HTR-8/SVneo (cell line): ENCODE measurements at regions not wholly inside any gene's neighbourhood (a gene's known extent, or its start where the extent isn't known, plus 50 kb on each side); places are given as distances from the start of the nearest gene placed in this dataset.

Experiments
- DNase-seq: peaks from one replicate; pipeline ENCODE4 v3.0.0; 2011; ENCODE audit warnings: low spot score, mixed read lengths; ENCODE audit not compliant: insufficient read length
- FAIRE-seq: peaks from 2 replicates; lab custom pipeline; 2011; peaks lifted over from hg19 to GRCh38; lab: Jason Lieb, UNC

DNA sequence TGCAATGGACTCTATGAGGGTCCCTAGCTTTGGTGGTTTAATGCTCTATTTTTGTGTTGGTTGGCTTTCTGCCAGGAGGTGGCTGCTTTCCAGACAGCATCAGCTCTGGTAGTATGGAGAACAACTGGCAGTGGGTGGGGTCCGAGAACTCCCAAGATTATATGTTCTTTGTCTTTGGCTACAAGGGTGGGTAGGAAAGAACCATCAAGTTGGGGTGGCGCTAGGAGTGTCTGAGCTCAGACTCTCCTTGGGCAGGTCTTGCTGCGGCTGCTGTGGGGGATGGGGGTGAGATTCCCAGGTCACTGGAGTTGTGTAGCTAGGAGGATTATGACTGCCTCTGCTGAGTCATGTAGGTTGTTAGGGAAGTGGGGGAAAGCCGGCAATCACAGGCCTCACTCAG lies 976.1 kb upstream of the GYPC start:
- DNase-seq (no peak), FAIRE-seq (no peak)

DNA sequence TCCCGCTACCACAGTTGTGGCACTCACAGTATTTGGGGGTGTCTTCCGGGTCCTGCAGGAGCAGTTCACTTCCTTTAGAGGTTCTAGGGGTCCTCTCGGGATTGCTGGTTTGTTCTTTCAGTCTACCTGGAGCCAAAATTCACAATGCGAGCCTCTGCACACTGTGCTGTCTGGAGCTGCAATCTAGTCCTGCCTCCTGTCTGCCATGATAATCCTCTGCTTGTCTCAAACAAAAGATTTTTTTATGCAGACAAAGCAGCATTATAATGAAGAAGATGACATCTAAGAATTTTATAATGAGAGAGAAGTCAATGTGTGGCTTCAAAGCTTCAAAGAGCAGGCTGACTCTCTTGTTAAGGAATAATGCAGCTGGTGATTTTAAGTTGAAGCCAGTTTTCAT lies 975.1 kb upstream of the GYPC start:
- FAIRE-seq (no peak), DNase-seq (no peak)

DNA sequence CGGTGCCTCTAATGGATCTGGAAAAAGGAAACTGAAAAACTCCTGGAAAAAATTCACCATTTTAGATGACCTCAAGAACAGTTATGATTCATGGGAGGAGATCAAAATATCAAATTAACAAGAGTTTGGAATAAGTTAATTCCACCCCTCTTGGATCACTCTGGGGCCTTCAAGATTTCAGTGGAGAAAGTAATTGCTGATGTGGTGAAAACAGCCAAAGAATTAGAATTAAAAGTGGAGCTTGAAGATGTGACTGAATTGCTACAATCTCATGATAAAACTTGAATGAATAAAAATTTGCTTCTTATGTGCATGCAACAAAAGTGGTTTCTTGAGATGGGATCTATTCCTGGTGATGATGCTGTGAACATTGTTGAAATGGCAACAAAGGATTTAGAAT lies 974.4 kb upstream of the GYPC start:
- FAIRE-seq (no peak), DNase-seq (no peak)

DNA sequence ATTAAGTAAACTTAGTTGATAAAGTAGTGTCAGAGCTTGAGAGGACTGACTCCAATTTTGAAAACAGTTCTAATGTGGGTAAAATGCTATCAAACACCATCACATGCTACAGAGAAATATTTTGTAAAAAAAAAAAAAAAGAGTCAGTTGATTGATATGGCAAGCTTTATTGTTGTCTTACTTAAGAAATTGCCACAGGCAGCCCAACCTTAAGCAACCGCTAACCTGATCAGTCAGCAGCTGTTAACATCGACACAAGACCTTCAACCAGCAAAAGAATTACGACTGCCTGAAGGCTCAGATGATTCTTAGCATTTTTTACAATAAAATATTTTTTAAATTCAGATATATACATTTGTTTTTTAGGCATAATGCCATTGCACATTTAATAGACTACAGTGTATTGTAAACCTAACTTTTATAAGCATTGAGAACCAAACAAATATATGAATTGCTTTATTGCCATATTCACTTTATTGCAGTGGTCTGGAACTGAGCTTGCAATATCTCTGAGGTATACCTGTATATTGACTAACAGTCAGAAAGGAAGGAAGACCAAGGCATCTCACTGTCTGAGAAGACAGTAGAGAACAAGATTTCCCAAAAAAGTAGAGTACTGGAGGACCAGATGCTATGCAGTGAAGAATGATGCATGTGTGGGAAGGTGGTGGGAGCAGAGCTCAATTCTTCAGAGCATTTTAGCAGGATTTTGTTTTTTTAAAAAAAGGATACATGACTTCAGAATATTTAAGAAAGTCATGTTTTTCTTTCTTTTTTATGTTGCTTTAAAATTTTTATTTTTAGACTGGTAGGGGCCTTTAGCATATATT lies 973.8 kb upstream of the GYPC start:
- FAIRE-seq, result no peak
- DNase-seq, result no peak

DNA sequence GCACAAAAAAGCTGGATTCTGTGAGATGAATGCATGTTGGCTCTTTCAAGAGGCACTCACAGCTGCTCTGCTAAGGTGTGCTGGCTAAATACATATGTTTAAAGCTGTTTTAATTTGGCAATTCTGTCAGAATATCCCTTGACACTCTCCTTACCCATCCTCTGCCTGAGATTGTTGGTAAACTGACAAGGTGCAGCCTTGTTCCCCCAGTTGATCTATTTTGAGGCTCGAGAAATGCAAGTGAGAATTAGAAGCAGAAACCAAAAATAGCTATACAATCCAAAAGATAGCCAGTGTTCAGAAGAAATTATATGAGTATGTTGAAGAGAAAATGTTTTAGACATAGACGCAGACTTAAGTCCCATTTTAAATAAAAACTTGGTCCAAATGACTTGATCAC lies 971.7 kb upstream of the GYPC start:
- no peak for DNase-seq
- FAIRE-seq, result no peak

DNA sequence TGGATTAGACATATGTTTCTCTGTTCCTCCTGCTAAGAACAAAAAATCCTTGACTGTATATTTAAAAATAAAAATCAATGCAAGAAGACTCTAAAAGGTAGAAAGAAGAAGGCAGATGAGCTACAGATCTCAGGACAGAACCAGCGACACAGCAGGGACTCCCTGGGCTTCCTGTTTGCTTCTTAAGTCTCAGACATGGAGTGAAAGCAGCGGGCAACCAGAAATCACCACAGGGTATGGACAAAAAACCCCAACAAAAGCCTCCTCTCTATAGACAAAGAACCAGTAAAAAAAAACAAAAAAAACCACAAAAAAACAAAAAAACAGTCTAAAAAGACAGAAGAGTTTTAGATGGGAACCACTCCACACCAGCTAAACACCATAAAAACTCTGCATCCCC lies 971.0 kb upstream of the GYPC start:
- DNase-seq (no peak), FAIRE-seq (no peak)

DNA sequence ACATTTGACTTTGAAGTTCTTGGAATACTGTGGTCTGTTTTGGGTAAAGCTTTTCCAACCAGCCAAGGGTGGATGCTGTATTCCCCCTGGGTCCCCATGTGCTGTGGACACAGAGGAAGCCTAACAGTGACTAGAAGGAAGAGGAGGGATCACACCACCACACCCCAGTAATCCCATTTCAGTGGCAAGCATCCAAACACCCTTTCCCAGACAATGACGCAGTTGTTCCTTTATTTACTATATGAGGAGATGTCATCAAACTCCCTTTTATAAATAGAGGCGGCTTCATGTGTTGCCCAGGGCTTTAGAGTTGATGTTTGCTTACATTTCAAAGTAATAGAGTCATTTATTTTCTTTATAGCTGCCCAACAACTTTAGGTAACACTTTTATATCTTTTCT lies 959.4 kb upstream of the GYPC start:
- DNase-seq (no peak), FAIRE-seq (no peak)

DNA sequence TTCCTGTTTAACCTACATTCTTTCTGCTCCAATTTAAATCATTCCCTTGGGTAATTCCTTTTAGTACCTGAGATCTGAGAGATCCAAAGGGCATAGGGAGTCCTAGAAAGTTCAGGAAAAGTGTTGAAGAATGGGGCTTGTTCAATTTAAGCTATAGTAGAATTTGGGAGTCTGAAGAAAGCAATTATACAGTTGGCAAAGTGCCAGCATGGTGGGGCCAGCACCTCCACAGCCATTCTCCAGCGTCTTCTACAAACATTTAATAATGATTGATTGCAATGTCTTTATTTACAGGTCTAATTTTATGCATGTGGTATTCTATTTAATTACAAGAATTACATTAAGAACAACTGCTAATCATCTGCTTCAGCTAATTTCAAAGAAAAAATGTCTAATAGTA lies 957.7 kb upstream of the GYPC start:
- no peak for DNase-seq
- FAIRE-seq, result no peak

DNA sequence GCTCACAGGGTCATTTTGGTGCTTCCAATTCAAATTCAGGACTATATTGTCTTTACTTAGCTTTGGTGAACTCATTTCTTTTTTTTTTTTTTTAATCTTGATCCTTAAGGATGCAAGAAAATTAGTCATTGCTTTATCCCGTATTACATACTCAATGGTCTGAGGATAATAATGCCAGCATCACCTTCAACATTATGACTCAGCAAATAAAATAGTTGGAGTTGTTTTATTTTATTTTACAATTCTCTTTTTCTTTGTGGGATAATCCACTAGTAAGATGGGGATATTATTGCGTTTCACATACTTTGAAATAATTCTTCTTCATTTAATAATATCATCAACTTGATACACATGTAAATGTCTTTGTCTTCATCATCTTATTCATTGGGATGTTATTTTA lies 954.9 kb upstream of the GYPC start:
- FAIRE-seq, result no peak
- no peak for DNase-seq

DNA sequence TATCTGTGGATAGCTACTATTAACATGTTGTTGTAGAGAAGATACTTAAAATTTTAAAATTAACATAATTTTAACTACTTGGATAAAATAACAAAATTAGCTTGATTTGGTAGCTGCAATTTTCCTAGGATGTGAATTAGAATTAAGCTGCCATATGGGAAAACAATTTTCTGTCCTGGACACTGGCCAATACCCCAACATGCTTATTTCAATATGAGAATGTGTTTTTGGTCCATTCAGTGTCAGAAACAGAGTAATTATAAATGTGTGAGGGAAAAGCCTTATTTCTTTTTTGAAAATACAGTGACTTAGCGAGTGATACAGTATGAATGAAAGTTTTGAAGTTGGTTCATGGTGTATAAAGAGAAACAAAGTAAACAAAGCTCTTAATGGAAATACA lies 948.3 kb upstream of the GYPC start:
- no peak for DNase-seq
- FAIRE-seq, result no peak

DNA sequence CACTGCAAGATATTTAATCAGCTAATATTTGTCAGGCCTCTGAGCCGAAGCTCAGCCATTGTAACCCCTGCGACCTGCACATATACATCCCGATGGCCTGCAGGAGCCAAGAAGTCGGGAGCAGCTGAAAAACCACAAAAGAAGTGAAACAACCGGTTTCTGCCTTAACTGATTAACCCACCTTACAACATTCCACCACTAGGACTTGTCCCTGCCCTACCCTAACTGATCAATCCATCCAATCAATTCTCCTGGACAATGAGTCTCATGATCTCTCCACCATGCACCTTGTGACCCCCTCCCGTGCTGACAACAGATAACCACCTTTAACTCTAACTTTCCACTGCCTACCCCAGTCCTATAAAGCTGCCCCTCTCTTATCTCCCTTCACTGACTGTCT lies 945.4 kb upstream of the GYPC start:
- FAIRE-seq, result no peak
- no peak for DNase-seq

DNA sequence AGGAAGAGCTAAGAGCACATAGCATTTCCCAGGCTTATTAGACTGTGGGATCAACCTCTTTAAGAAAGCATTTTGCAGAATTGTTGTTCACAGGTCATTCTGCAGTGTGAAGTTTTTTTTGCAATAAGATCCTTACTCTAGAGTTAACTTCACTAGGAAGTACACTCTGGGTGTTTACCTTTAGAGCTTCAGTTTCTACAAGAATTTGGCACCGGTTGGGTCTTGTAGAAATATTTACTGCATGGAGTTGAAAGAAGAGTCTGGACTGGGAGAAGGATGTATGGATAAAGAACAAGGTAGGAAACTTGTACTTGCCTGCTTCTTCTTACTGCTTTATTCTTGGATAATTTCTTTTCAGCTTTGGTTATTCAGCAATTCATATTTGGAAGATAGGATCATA lies 944.9 kb upstream of the GYPC start:
- FAIRE-seq (no peak), DNase-seq (no peak)

DNA sequence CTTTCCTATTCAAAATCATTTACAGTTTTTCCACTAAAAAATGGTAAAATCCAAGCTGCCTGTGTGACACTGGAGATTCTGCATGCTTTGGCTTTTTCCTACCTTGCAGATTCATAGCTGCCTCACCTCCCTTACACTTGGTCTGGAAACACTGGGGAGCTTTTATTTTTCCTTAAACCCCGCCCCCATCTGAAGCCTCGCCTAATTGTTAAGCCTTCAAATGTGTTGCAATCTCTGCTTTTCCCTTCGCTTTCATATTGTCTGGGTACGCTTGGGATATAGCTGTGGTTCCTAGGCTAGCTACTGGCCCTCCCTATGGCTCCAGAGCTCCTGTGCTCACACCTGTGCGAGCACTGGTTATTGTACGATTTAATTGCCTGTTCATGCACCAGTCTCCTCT lies 942.4 kb upstream of the GYPC start:
- FAIRE-seq, result no peak
- no peak for DNase-seq

DNA sequence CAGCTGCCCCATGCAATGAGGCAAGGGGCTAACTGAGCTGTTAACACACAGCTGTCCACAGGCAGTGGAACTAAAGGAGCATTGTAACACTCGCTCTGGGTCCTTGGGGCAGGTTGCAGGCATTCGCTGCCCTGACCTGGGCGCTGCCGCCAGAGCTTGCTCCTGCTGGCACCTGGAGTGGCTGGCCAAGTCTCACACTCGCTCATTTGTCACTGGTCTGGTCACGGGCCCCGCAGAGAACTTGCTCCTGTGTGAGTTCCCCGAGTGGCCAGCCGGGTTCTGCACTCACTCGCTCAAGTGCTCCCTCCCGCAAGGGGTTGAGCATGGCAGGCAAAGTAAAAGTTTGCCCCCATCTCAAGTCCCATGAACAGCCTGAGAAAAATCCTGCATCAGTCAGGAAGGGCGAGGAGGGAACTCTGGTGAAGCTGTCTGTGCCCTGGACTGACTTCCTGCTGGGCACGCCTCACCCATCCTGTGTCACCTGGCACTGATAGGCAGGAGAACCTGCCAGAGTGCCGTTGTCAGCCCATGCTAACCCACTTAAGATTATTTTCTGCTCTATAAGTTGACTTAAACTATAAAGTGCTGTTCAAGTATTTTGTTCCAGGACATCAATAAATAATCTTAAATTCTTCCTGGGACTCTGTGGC lies 934.8 kb upstream of the GYPC start:
- DNase-seq (no peak), FAIRE-seq (no peak)

DNA sequence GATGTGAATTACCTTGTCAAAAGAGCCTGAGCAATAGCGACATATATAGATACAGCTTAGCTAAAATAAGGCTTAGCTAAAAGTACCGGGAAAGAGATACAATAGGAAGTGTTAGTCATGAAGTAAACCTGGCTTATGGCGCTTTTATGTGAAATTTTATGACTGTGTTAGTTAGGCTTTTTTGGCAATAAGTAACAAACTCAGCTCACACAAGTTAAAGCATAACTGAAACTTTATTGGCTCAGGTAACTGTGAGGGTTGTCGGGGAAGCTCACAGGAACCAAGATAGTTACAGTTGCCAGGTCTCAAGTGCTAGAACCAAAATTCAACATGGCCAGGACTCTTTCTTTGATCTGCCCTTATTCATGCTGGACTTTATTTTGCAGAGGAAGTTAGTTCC lies 925.0 kb upstream of the GYPC start:
- FAIRE-seq (no peak), DNase-seq (no peak)

DNA sequence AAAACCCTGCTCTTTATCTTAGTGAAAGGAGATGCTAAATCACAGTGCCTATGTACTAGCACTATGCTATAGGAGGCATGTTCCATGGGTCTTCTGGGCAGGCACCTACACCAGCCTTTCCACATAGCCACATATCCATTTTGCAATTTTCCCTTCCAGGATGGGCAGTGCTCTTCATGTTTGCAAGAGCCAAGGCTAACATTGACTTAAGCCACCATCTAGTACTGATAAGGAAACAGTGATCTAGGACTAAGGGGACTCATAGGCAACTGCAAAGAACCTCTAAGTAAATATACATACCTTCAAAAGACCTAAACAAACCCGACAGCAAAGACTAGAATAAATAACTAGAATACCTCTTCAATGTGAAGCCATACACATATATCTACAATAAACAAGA lies 919.7 kb upstream of the GYPC start:
- DNase-seq, result no peak
- no peak for FAIRE-seq

DNA sequence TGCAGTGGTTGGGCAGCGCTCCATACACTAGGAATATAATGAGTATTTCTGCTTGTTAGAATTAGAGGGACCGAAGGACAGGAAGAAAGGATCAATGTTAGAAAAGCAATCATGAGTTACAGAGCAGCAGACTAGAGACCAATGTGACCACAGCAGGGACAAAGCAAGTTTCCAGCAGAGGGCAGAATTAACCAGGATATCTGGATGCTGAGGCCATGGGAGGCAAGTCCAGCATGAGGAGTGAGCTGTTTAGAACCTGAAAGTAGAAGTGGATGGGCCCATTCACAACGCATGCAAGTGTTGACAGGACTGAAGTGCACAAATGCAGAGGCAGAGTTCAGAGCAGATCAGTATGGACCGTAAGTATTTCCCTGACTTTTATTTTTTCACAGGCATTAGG lies 910.4 kb upstream of the GYPC start:
- no peak for FAIRE-seq
- DNase-seq, result no peak

DNA sequence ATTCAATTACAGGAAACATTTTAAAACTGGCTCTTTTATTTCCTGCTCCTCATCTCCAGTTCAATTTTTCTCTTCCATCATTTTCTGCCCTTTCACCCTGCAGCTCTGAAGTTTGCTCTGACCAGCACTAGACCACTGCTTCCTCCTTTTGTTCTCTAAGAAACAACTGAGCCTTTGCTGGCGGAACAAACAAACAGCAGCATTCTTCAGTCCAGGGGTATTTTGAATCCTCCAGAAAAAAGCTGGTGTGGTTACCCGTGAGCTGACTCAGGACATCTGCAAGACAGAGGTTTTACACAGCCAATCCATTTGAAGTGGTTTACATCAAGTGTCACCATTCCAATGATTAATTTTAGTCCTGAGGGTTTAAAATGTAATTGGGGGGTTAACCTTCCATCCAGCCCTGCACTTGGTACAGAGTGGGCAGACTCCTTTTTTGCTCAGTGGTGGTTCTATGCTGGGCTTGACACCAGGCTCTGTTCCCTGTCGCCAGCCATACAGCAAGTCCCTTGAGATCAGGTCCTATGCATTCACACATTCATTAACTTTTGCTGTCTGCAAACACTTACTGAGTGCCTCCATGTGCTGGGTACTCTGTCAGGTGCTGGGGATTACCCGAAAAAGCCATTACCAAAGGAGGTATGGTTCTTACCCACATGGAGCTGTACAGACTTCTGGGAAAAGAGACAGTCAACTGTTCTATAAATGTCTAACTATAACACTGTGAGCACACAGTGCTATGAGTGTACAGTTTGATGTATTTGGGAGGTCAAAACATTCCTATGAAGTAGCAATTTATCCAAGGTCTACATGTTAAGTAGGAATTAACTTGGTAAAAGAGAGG lies 909.4 kb upstream of the GYPC start:
- DNase-seq (no peak), FAIRE-seq (no peak)

DNA sequence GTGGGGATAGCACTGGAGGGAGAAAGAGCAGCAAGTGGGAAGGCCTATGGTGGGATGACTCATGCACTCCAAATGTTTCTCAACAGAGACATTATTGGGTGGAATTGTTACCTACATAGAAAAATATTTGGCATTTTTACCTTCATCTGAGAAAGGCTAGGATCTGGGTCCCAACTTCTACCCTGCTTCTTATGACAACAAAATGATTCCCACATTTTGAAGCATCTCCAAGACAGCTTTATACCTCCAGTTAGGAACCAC lies 908.9 kb upstream of the GYPC start:
- no peak for DNase-seq
- FAIRE-seq, result no peak

DNA sequence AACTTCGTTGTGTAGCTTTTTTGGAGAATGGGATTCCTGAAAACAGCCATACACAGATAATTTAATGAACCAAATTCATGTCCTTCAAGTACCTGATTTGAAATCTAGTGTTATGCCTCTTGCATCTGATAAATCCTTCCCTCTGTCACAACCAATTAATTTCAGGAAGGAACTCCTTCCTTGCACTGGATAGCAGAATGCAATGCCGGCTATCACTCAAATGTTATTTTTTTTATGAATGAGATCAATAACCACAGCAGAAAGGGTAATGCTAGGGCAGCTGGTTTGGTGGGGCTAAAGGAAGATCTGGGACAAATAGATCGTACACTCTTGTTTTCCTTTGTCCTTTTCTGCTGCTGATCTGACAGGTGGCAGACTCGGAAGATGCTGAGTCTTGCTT lies 899.5 kb upstream of the GYPC start:
- FAIRE-seq (no peak), DNase-seq (no peak)

DNA sequence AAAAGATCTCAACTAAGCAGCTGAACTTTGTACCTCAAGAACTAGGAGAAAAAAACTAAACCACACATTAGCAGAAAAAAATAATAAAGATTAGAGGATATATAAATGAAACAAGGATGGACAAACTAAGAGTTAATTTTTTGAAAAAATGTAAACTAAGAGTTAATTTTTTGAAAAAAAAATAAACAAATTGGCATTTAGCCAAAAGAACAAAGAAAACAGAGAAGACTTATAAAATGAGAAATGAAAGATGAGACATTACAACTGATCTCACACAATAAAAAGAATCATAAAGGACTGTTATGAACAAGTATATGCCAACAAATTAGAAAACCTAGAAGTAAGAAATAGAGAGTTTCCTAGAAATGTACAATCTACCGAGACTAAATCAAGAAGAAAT lies 859.2 kb upstream of the GYPC start:
- DNase-seq, result no peak
- no peak for FAIRE-seq

DNA sequence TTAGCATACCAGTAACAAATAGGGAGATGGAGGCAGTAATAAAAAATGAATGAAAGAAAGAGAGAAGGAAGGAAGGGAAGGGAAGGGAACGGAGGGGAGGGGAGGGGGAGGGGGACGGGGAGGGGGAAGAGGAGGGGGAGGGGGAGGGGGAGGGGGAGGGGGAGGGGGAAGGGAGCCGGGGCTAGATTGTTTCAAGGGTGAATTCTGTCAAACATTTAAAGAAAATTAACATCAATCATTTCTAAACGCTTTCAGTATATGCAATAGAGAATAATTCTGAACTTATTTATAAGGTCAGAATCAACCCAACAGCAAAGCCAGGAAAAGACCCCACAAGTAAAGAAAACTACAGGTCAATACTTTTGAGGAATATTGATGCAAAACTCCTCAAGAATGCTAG lies 858.8 kb upstream of the GYPC start:
- DNase-seq, result no peak
- no peak for FAIRE-seq
